ENCODE measurements at regions not wholly inside any gene's neighbourhood (a gene's known extent, or its start where the extent isn't known, plus 50 kb on each side); places are given as distances from the start of the nearest gene placed in this dataset.
"Not testable (repeated sequence)": the region's sequence is repeated elsewhere in the genome, so short reads cannot be mapped to it uniquely, and the experiment has no call there.

- no peak for DNase-seq (ENCODE audit: low read depth in 2 of 2)
Observed at GRCh38 chr20:53773792-53774401, 180.3 kb upstream of the ZNF217 start.

- DNase-seq (ENCODE audit: low read depth in 2 of 2) = not testable (repeated sequence)
Observed at GRCh38 chr20:53773066-53773791, 179.6 kb upstream of the ZNF217 start.

GRCh38 chr20:53769041-53769440 is 175.4 kb upstream of the ZNF217 start:
- DNase-seq (ENCODE audit: low read depth in 2 of 2) = no peak

DNA sequence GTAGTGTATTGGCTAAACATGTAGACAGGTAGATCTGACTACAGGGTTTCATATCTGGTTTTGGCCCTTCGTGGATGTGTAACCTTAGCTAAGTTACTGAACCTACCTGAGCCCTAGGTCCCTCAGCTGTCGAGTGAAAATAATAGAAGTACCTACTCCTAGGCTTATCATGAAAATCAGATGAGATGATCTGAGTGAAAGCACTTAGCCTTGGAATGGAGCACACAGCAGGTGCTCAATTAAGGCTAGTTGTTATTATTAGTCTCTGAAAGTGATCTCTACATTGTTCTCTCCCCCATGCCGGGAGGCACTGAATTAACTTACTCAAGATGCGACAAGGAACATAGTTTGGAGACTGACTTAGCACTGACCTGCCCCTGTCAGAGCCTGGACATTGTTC is 174.7 kb upstream of the ZNF217 start:
- DNase-seq (ENCODE audit: low read depth in 2 of 2) = no peak

- DNase-seq (ENCODE audit: low read depth in 2 of 2) = no peak
Observed at GRCh38 chr20:53767206-53767930, 173.7 kb upstream of the ZNF217 start.

DNA sequence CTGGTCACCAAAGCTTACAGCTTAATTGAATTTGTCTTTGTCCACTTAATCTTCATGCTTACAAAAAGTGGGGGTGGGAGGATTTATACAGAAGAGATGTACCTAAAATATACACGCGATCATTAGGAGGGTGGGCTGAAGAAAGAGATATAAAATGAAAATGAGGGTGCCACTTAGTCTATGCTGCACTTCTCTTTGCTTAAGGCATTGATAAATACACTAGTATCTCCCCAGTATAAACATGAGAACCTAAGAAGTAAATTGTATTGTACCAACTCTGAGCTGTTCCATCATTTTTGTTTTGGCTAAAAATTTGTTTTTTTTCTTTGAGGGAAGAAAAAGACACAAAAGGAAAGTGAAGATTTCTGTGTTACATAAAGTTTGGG is 170.8 kb upstream of the ZNF217 start:
- no peak for DNase-seq (ENCODE audit: low read depth in 2 of 2)

GRCh38 chr20:53763707-53764414 is 170.2 kb upstream of the ZNF217 start:
- no peak for DNase-seq (ENCODE audit: low read depth in 2 of 2)

DNA sequence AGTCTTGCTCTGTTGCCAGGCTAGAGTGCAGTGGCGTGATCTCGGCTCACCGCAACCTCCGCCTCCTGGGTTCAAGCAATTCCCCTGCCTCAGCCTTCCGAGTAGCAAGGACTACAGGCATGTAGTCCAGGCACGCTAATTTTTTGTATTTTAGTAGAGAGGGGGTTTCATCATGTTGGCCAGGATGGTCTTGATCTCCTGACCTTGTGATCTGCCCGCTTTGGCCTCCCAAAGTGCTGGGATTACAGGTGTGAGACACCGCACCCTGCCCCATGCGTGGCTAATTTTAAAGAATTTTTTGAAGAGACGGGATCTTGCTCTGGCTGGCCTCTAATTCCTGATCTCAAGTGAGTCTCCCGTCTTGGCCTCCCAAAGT is 168.8 kb upstream of the ZNF217 start:
- DNase-seq (ENCODE audit: low read depth in 2 of 2) = not testable (repeated sequence)

DNA sequence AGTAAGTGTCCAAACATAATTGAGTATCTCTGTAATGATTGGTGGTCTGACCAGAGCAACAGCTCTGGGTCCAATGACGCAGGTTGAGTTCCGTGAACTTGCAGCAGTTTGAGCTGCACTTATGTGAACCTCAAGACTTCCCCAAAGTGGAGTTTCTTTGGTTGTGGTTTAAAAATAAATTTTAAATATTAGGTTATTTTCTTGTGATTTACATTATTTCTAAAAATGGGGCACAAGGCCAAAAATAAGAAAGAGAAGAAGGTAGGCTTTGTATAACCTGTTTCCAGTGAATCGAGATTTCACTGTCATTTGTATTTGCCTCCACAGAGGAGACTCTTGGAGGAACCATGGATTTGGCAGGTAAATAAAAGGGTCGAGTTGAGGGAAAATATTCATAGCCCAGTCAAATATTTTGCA is 166.4 kb upstream of the ZNF217 start:
- no peak for DNase-seq (ENCODE audit: low read depth in 2 of 2)

- no peak for DNase-seq (ENCODE audit: low read depth in 2 of 2)
Observed at GRCh38 chr20:53757472-53757913, 163.9 kb upstream of the ZNF217 start.

DNA sequence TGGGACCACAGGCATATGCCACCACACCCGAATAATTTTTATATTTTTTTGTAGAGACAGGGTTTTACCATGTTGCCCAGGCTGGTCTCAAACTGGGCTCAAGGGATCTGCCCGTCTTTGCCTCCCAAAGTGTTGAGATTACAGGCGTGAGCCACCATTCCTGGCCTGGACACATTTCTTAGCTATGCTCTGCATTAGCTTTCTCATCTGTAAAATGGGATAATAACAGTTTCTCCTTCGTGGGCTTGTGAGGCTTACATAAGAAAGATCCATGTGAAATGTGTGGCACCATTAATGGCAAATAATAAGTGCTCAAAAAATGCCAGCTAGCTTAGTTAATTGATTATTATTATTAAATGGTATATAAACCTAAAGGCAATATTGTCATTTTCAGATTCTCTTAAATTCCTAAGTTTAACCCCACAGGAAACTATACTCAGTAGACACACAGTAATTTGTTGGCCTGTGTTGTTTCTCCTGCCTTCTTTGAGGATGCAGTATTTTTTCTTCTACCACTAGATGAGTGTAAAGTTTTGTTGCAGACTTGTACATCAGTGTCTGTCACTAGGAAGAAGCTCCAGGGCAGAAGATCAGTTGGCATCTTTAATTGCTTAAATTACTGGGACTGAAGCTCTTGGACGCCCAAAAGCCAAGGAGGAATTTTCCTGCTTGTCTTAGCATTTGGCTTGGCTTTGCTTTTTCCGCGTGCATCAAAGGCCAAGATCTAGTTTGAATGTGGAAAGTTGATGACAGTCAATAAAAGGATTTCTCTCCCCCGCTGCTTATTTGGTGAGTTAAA is 162.3 kb upstream of the ZNF217 start:
- no peak for DNase-seq (ENCODE audit: low read depth in 2 of 2)

GRCh38 chr20:53753880-53754459 is 160.3 kb upstream of the ZNF217 start:
- no peak for DNase-seq (ENCODE audit: low read depth in 2 of 2)

DNA sequence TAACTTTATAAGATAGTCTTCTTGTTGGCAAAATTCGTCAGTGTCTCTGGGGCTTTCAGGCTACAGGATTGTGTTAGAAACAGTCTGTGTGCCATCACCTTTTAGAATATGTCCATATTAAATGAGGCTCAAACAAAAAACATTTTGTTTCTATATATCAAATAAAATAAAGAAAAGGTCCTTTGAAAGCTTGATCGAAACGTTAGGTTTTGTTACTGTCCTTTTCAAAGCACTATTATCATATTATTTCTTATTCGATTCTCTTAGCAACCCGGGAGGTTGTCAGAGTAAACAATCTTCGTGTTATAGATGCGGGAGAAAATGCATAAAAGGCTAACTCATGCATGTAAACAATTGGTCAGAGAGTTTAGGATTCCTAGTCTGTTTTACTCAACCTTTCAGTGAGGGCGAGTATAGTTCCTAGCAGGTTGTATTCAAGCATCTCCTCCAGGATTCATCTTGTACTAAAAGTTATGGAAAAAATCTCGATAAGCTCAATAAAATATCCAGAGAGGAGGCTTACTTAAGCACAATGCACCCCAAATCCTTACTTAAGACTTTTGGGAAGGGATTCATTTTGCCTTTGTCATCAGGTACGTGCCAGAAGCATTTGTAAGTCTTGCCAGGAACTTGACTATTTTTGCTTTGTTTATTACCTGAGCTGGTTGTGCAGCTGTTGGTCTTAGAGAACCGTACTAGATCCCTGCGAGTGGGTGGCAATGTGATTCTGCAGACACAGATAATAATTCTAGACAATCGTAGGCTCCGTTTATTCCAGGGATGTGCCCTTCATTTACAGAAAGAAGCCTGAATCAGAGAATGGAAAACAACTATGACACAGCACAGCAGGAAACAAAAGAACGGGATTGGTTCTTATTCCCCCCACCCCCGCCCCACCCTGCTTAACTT is 159.6 kb upstream of the ZNF217 start:
- DNase-seq (ENCODE audit: low read depth in 2 of 2) = no peak

DNA sequence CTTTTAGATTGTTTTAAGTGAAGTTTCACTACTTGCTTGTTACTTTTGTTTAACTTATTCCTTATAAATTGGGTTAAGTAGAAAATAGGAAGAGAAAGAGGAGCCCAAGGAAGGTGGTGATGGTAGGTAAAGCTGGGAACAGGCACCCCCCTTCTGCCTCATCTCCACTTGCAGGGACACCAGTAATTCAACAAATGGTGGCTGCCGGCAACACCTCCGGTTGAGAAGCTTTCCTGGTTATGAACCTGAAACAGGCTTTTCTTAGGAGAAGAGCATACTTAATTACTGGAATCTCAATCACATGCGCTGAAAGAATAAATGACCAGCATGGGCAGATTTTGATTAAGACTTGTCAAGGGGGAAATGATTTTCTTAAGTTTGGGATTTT is 158.9 kb upstream of the ZNF217 start:
- no peak for DNase-seq (ENCODE audit: low read depth in 2 of 2)

- DNase-seq (ENCODE audit: low read depth in 2 of 2) = no peak
Observed at GRCh38 chr20:53751620-53752318, 158.1 kb upstream of the ZNF217 start.

GRCh38 chr20:53750827-53751619 is 157.4 kb upstream of the ZNF217 start:
- DNase-seq (ENCODE audit: low read depth in 2 of 2) = no peak

- DNase-seq (ENCODE audit: low read depth in 2 of 2) = no peak
Observed at GRCh38 chr20:53749499-53749898, 155.9 kb upstream of the ZNF217 start.

GRCh38 chr20:53748821-53749421 is 155.3 kb upstream of the ZNF217 start:
- no peak for DNase-seq (ENCODE audit: low read depth in 2 of 2)
